IPS-NIHi11 (cell line): ENCODE measurements at regions not wholly inside any gene's neighbourhood (a gene's known extent, or its start where the extent isn't known, plus 50 kb on each side); places are given as distances from the start of the nearest gene placed in this dataset.
"Not testable (repeated sequence)": the region's sequence is repeated elsewhere in the genome, so short reads cannot be mapped to it uniquely, and the experiment has no call there.

ENCODE experiments used
- DNase-seq: peaks from one replicate; pipeline ENCODE4 v3.0.0; 2012; ENCODE audit warnings: mixed read lengths, low spot score

DNA sequence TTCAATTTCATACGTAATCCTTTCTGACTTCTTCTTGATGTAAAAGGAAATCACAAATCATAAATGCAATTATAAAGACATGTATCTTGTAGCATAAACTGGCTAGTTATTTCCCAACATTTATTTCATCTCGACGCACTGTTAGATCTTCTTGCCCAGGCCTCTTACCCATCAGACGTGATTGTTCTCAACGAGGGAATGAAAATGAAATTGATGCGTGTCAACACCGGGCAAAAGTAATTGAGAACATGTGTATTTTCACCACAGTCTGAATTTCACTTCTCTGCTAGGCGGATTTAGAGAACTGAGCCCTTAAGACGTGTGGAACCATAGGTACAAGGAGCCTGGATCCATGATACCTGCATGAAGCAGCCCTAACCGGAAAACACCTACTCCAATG is 519.7 kb downstream of the KCNT2 start:
- DNase-seq = no peak

DNA sequence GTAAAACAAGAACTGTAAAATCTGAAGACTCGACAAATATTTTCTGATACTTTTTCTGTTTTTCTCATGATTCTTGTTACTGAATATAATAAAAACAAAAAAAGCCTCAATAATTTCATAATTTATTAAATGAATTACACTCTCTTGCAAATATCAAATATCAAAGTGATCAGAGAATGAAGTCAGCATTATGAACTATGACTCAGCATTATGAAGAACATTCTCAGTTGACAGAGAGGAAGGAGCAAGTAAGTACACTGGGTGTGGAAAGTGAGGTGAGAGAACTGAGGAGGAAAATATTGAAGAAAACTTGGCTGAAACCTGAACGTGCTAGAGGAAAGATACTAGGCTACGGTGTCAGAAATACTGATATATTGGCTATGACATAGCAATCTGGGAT is 529.5 kb downstream of the KCNT2 start:
- DNase-seq = no peak

DNA sequence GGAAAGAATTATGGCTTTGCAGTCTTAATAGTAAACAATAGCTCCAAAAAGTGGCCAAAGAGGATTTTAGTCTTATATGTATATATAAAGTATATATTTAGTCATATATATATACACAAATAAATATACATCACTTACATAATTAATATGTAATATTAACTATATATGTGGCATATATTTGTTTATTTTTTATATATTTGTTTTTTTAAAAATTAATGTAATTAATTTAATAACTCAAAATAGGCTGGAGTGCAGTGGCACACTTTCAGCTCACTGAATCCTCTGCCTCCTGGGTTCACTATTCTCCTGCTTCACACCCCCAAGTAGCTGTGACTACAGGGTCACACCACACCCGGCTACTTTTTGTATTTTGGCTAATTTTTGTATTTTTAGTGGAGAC is 532.6 kb downstream of the KCNT2 start:
- no peak for DNase-seq

GRCh38 chr1:196074182-196074581 is 534.1 kb downstream of the KCNT2 start:
- DNase-seq = no peak

DNA sequence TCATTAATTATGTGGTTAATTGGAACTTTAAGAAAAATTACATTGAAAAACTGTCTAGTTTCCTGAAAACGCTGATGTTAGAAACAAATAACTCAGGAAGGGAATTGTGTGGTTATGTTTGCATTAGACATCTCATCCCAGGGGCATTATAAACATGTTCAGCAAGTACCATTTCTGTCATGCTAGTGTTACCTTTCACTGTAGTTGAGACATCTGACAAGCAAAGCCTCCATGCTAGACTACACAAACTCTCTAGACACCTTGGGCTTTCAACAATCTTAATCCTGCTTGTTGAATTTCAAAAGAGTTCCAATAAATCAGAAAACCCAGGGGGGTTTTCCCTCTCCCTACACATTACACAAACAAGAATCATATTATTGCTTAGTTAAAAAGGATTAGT is 536.8 kb downstream of the KCNT2 start:
- DNase-seq = no peak

DNA sequence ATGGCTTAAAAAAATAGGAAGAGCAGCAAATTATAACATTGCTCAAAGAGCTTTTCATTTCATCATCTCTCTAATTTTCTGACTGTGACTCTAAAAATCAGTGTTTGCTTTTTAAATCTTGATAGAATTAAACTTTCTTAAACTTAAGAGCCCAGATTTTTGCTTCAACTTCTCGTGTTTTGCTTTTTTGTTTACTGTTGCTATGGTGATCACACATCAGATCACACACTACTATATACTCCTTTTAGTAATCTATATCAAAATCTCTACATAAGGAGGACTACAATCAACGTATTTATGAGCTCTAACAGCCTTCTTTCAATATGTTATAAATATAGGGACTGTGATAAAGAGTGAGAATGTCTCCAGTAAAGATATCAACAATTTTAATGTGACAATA is 537.3 kb downstream of the KCNT2 start:
- DNase-seq = no peak

DNA sequence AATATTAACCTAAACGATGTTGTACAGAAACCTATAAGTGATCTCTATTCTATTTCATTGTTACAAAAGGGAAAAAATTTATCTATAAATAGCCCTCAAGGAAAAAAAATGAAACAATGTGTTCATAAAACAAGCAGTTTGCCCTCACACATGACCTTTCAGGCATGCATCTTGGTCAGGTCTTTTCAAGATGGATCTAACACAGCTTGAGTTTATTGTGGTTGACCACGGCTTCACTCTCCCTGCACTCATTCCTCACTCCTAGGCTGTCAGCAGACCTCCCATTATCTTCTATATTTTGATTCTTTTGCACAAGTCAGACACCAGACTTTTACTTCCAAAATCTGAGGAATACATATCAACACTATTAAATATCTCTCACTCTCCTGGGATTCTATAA is 544.3 kb downstream of the KCNT2 start:
- DNase-seq = no peak

- DNase-seq = no peak
Observed at GRCh38 chr1:196063294-196063693, 544.9 kb downstream of the KCNT2 start.

DNA sequence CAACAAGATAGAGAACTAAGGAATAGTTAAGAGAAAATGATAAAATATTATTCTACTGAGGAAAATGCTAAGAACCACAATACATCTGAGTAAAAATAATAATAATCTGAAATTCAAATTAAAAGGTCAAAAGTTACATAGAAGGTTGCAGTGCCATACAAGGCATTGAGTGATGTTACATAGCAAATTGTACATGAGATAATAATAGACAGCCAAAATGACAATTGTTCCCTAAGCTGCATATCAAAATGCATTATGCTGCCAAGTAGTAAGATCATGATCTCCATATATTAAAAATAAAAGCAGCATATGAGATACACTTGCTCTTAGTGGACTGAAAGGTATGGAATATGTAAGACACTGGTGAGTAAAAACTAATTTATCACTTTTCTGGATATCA is 547.7 kb downstream of the KCNT2 start:
- DNase-seq = no peak

DNA sequence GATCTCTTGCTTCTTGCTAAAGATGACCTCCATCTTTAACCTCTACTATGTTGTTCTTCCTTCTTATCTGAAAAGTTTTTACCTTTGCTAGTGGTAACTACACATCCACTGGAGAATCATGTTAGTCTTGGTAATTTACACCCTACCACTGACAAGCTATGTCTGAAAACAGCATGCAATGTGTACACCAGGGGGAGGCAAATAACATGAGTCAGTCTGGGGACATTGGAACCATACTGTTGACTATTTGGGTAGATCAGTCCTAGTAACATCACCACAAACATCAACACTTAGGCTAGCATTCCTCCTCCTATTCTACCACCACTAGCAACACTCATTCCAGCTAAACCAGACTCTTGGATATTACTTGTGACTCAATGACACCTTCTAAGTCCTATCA is 549.0 kb downstream of the KCNT2 start:
- no peak for DNase-seq

DNA sequence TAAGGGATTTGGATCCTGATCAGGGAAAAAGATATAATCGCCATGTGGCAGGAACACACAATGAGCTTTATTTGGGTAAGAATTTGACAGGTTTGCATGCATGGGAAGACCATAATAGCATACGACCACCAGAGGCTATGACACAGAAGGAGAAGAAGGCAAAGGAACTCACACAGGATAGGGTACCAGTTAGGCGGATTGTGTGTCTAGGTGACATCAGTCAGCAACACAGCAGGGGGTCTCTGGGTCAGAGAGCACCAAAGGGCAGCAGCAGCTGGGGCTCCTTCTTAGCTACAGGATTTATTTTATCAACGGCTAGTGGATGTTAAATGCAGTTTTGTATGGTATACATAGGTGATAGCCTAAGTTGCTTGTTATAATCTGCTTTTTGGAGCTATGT is 551.3 kb downstream of the KCNT2 start:
- peak; percentile 13 for DNase-seq

- no peak for DNase-seq
Observed at GRCh38 chr1:196049407-196049806, 558.8 kb downstream of the KCNT2 start.

DNA sequence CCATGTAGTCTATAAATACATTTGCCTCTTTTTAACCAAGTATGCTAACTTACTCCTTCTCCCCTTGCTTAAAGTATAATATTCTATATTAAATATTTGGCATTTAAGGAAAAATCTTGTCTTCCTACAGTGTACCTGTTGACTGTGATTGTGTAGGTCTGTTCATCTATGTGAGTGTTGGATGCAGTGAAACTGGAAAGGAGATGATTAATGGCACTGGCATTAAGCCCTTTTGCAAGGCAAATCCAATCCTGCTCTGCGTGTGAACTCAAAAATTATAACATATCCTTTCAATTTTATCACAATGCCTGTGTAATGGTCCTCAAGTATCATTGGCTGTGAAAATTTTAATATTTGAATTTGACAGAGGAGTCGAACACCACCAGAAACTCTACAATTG is 565.0 kb downstream of the KCNT2 start:
- no peak for DNase-seq

DNA sequence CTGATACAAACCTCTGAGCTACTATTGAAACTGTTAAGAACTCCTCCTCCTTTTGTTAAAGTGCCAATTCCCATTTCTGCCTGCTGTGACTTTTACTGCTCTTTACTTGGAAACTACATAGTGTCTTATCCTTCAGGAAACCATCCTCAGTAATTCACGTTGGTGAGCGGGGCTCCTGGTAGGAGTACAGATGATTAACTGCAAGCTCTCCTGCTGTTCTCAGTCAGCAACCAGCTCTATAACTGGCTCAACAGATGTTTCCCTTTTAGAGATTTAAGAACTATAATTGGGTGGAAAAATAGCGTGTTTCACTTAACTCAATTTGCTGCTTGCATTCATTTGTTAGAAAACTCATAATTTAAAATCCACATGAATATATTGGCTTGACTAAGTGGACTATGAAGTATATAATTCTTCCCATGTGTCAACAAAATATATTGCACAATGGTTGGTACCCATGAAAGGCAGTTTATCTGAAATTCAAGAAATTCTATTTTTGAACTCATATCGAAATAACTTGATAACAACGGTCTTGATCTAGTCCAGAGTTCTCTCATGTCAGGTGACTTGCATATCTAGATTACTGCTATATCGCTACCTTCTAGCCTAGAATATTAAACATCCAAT is 574.0 kb downstream of the KCNT2 start:
- peak; percentile 29 for DNase-seq

DNA sequence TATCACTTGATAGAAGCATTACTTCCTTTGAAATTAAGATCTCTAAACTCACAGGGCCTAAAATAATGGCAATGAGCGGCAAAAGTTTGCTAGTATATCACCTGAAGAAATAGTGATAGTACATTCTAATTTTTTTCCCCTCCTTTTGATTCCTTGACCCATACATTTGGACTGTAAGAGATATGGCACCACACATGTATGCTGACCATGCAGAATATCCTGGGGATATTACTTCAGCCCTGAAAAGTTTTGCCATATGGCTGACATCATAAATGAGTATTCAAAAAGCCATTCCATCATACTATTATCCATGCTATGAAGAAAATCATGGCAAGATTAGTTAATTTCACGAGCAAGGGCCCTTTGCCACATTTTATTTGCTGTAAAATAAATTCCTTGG is 576.9 kb downstream of the KCNT2 start:
- DNase-seq = not testable (repeated sequence)

DNA sequence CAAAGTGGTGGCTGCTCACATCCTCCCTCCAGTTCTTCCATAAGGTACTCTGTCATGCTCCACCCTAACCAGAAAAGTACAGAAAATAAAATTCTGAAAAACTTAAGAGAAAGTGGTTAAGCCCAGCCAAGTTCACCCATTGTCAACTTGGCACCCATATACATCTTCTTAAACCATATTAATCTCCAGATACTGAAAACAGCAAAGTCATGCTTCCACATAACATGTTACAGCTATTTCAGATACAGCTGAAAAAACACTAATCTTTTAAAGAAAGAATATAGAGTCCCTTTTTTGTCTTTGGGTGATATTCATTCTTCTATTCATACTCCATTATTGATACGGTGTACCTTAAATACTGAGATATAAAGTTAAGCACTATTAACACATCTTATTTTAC is 577.8 kb downstream of the KCNT2 start:
- DNase-seq = no peak

GRCh38 chr1:196029410-196029809 is 578.8 kb downstream of the KCNT2 start:
- no peak for DNase-seq

DNA sequence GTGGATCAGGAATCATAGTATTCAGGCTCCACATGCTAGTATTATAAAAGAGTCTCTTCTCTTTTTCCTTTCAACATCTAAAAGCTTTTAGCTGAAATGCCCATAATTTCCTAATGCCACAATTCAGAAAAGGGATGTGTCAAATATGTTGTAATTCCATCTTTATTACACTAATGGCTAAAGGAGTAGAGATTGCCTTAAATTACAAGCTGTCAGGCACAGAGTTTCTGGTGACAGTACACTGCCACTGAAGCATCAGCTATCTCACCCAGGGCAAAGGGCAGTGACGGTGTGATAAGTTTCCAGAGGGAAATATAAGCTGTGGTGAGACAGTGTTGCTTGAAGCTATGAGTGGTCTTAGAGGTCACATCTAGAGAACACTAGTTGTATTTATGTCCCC is 581.1 kb downstream of the KCNT2 start:
- DNase-seq = no peak

- DNase-seq = not testable (repeated sequence)
Observed at GRCh38 chr1:196021174-196021573, 587.1 kb downstream of the KCNT2 start.

DNA sequence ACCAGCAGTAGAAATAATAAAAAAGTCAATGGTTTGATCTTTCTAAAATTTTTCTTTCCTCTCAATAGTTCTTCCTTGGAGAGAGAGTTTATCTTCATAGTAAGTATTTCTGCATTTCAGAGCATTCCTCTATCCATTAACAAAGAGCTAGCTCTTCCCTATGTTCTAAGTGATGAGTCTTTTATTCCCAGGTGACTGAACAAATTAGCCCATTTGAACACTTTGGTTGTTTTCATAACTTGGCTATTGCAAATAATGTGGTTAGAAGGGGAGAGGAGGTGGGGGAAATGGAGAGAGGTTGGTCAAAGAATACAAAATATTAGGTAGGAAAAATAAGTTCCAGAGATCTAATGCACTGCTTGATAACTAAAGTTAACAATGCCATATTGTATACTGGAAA is 598.9 kb downstream of the KCNT2 start:
- no peak for DNase-seq

DNA sequence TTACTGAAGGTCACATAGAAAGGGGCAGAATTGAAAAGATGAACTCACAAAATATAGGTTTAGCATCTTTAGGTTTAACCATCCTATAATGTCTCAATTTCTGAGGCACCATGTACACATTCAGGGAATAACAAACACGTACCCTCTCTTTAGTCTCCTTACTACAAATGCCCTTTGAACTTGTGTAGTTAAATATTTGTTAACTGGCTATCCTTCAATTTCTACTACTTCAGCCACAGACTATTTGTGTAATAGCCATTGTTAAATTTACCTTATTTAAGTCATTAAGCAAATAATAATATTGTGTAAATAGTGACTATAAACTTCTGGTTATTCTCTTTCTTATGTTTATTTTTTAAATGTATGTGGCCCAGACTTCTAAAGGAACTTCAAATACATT is 600.5 kb downstream of the KCNT2 start:
- no peak for DNase-seq

- DNase-seq = no peak
Observed at GRCh38 chr1:196005426-196005825, 602.8 kb downstream of the KCNT2 start.

DNA sequence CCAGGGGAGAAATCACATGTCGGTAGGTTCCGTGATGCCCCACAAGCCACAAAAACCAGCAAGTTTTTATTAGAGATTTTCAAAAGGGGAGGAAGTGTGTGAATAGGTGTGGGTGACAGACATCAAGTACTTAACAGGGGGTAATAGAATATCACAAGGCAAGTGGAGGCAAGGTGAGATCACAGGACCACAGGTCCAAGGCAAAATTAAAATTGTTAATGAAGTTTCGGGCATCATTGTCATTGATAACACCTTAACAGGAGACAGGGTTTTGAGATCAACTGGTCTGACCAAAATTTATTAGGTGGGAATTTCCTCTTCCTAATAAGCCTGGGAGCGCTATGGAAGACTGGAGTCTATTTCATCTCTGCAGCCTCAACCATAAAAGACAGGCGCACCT is 603.9 kb downstream of the KCNT2 start:
- DNase-seq = not testable (repeated sequence)

DNA sequence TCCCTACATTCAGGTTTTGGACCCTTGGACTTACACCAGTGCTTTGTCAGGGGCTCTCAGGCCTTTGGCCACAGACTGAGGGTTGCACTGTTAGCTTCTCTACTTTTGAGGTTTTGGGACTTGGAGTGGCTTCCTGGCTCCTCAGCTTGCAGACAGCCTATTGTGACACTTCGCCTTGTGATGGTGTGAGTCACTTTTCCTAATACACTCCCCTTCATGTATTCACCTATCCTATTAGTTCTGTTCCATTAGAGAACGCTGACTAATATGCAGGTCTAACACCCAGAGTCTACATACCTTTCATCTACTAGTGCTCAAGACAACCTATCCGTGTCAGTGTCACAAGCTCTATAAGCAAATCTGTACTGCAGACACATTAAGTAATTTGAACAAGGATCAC is 605.3 kb downstream of the KCNT2 start:
- peak; percentile 8 for DNase-seq

- not testable (repeated sequence) for DNase-seq
Observed at GRCh38 chr1:196002296-196002695, 605.9 kb downstream of the KCNT2 start.
